NCI-H2107 treated with DMSO at 0.1 percent for 48 hours (cell line): ENCODE measurements at regions not wholly inside any gene's neighbourhood (a gene's known extent, or its start where the extent isn't known, plus 50 kb on each side); places are given as distances from the start of the nearest gene placed in this dataset.
A peak's percentile ranks its signal among the peaks of the same experiment; 100 is the strongest.
"Not testable (repeated sequence)": the region's sequence is repeated elsewhere in the genome, so short reads cannot be mapped to it uniquely, and the experiment has no call there.

ENCODE experiments used
- DNase-seq: peaks from one replicate; lab custom pipeline; 2025; ENCODE audit not compliant: unreplicated experiment; lab: John Stamatoyannopoulos, UW

GRCh38 chr2:222000326-222000725, 298.5 kb downstream of the PAX3 start:
- peak; percentile 55 for DNase-seq

- no peak for DNase-seq
Measured at GRCh38 chr2:221999717-222000116, 299.1 kb downstream of the PAX3 start.

GRCh38 chr2:221999166-221999565, 299.6 kb downstream of the PAX3 start:
- no peak for DNase-seq

GRCh38 chr2:221997683-221998082, 301.1 kb downstream of the PAX3 start:
- DNase-seq: no peak

- no peak for DNase-seq
Measured at GRCh38 chr2:221997100-221997499, 301.7 kb downstream of the PAX3 start.

GRCh38 chr2:221994926-221995325, 303.9 kb downstream of the PAX3 start:
- no peak for DNase-seq

- DNase-seq: not testable (repeated sequence)
Measured at GRCh38 chr2:221984376-221984775, 314.4 kb downstream of the PAX3 start.

GRCh38 chr2:221981912-221982470, 316.8 kb downstream of the PAX3 start:
- no peak for DNase-seq

- DNase-seq: no peak
Measured at GRCh38 chr2:221975151-221975550, 323.6 kb downstream of the PAX3 start.

GRCh38 chr2:221973902-221974301, 324.9 kb downstream of the PAX3 start:
- no peak for DNase-seq

- DNase-seq: no peak
Measured at GRCh38 chr2:221973502-221973901, 325.3 kb downstream of the PAX3 start.

GRCh38 chr2:221972813-221973478, 325.9 kb downstream of the PAX3 start:
- no peak for DNase-seq

GRCh38 chr2:221970389-221970788, 328.4 kb downstream of the PAX3 start:
- no peak for DNase-seq

- no peak for DNase-seq
Measured at GRCh38 chr2:221969830-221970144, 329.0 kb downstream of the PAX3 start.

GRCh38 chr2:221969087-221969829, 329.5 kb downstream of the PAX3 start:
- peak; percentile 30 for DNase-seq

- DNase-seq: no peak
Measured at GRCh38 chr2:221962186-221962585, 336.6 kb downstream of the PAX3 start.

GRCh38 chr2:221961561-221961960, 337.2 kb downstream of the PAX3 start:
- no peak for DNase-seq

GRCh38 chr2:221958224-221958623, 340.6 kb downstream of the PAX3 start:
- DNase-seq: peak; percentile 53

GRCh38 chr2:221948076-221948475, 350.7 kb downstream of the PAX3 start:
- no peak for DNase-seq

GRCh38 chr2:221944452-221944851, 354.3 kb downstream of the PAX3 start:
- DNase-seq: not testable (repeated sequence)

GRCh38 chr2:221943076-221943810, 355.6 kb downstream of the PAX3 start:
- DNase-seq: no peak
